SK-N-SH treated with all-trans-retinoic acid at 6 μM for 48 hours (cell line): ENCODE measurements at regions not wholly inside any gene's neighbourhood (a gene's known extent, or its start where the extent isn't known, plus 50 kb on each side); places are given as distances from the start of the nearest gene placed in this dataset.

Source experiments
- ATAC-seq: fragments of 200-7000 bp; cut with Tn5 transposase; 3 replicates; pipeline ENCODE4 v1.9.1; 2020; ENCODE audit warnings: mild to moderate bottlenecking, moderate library complexity
- BACH2 ChIP-seq: fragments of 250-450 bp; sonication (Bioruptor Pico); IDR thresholded peaks from 2 replicates; pipeline ENCODE4 v1.9.0; 2021; ENCODE audit warnings: mild to moderate bottlenecking, borderline replicate concordance
- CREB5 ChIP-seq: fragments of 250-450 bp; sonication (Bioruptor Pico); IDR thresholded peaks from 2 replicates; pipeline ENCODE4 v1.5.1; 2020; ENCODE audit warnings: low read depth, mild to moderate bottlenecking, moderate library complexity
- CSDC2 ChIP-seq: fragments of 250-450 bp; sonication (Bioruptor Pico); IDR thresholded peaks from 2 replicates; pipeline ENCODE4 v1.5.0; 2020; ENCODE audit warnings: mild to moderate bottlenecking, moderate library complexity
- CSRNP3 ChIP-seq: fragments of 250-450 bp; sonication (Bioruptor Pico); IDR thresholded peaks from 2 replicates; pipeline ENCODE4 v1.5.1; 2021; ENCODE audit warnings: mild to moderate bottlenecking, moderate library complexity
- ESRRG ChIP-seq: fragments of 250-450 bp; sonication (Bioruptor Pico); IDR thresholded peaks from 2 replicates; pipeline ENCODE4 v1.6.1; 2021; ENCODE audit warnings: mild to moderate bottlenecking
- GLIS3 ChIP-seq: fragments of 250-450 bp; sonication (Bioruptor Pico); IDR thresholded peaks from 2 replicates; pipeline ENCODE4 v1.5.0; 2020; ENCODE audit warnings: mild to moderate bottlenecking, moderate library complexity
- ISL1 ChIP-seq: fragments of 250-450 bp; sonication (Bioruptor Pico); IDR thresholded peaks from 2 replicates; pipeline ENCODE4 v2.1.2; 2022; ENCODE audit warnings: mild to moderate bottlenecking, moderate library complexity
- OSR1 ChIP-seq: fragments of 250-450 bp; sonication (Bioruptor Pico); IDR thresholded peaks from 2 replicates; pipeline ENCODE4 v1.8.0; 2022; ENCODE audit warnings: moderate library complexity, mild to moderate bottlenecking, inconsistent platforms
- PATZ1 ChIP-seq: fragments of 250-450 bp; sonication (Bioruptor Pico); IDR thresholded peaks from 2 replicates; pipeline ENCODE4 v1.8.0; 2020; ENCODE audit warnings: mild to moderate bottlenecking, moderate library complexity, borderline replicate concordance
- POU6F1 ChIP-seq: fragments of 250-450 bp; sonication (Bioruptor Pico); IDR thresholded peaks from 2 replicates; pipeline ENCODE4 v1.8.0; 2021; ENCODE audit warnings: low read depth, mild to moderate bottlenecking, moderate library complexity, borderline replicate concordance
- RARB ChIP-seq: fragments of 250-450 bp; sonication (Bioruptor Pico); IDR thresholded peaks from 2 replicates; pipeline ENCODE4 v1.8.0; 2021; ENCODE audit warnings: mild to moderate bottlenecking, moderate library complexity
- SNAI2 ChIP-seq: fragments of 250-450 bp; sonication (Bioruptor Pico); IDR thresholded peaks from 2 replicates; pipeline ENCODE4 v1.5.0; 2020; ENCODE audit warnings: mild to moderate bottlenecking, moderate library complexity
- TCF4 ChIP-seq: fragments of 250-450 bp; sonication (Bioruptor Pico); IDR thresholded peaks from 2 replicates; pipeline ENCODE4 v1.8.0; 2021; ENCODE audit warnings: mild to moderate bottlenecking, moderate library complexity, borderline replicate concordance
- TOX ChIP-seq: fragments of 250-450 bp; sonication (Bioruptor Pico); IDR thresholded peaks from 2 replicates; pipeline ENCODE4 v1.8.0; 2021; ENCODE audit warnings: mild to moderate bottlenecking, moderate library complexity, borderline replicate concordance
- TSHZ2 ChIP-seq: fragments of 250-450 bp; sonication (Bioruptor Pico); IDR thresholded peaks from 2 replicates; pipeline ENCODE4 v1.5.0; 2020; ENCODE audit warnings: mild to moderate bottlenecking, moderate library complexity
- ZC3H10 ChIP-seq: fragments of 250-450 bp; sonication (Bioruptor Pico); IDR thresholded peaks from 2 replicates; pipeline ENCODE4 v1.5.1; 2021; ENCODE audit warnings: mild to moderate bottlenecking, moderate library complexity
- ZFP3 ChIP-seq: fragments of 250-450 bp; sonication (Bioruptor Pico); IDR thresholded peaks from 2 replicates; pipeline ENCODE4 v1.5.0; 2020; ENCODE audit warnings: mild to moderate bottlenecking, moderate library complexity
- ZFP30 ChIP-seq: fragments of 450-650 bp; formaldehyde crosslinking; IDR thresholded peaks from 2 replicates; pipeline ENCODE4 v1.5.0; 2022; ENCODE audit warnings: mild to moderate bottlenecking, moderate library complexity
- ZNF565 ChIP-seq: fragments of 450-650 bp; formaldehyde crosslinking; conservative IDR thresholded peaks from 2 replicates; pipeline ENCODE4 v1.5.0; 2020; ENCODE audit warnings: low read depth, mild to moderate bottlenecking, moderate library complexity
- ZNF70 ChIP-seq: fragments of 450-650 bp; formaldehyde crosslinking; IDR thresholded peaks from 2 replicates; pipeline ENCODE4 v1.5.0; 2020; ENCODE audit warnings: mild to moderate bottlenecking, moderate library complexity
- ZNF8 ChIP-seq: fragments of 450-650 bp; formaldehyde crosslinking; IDR thresholded peaks from 2 replicates; pipeline ENCODE4 v1.5.0; 2020; ENCODE audit warnings: mild to moderate bottlenecking, moderate library complexity

DNA sequence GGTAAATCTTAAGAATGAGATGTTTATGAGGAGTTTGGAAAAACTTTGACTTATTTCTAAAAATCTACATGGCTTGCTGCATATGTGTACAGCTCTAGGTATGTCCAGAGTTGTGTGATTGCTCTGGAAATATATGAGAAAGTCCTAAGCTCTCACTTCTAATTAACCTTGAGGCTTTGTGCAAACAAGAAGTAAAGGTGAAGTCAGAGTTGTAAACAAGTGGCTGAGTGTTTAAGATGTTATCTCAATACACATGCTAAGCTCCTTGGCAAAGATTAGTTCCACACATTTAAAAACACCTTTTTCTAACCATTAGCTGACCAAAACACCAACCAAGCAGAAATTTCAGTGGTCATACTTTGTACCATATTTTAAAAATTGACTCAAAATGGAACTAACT is 684.2 kb downstream of the HTR1B start (continued):
- TF ChIP-seq TOX (CRISPR knock-in tag): no peak

DNA sequence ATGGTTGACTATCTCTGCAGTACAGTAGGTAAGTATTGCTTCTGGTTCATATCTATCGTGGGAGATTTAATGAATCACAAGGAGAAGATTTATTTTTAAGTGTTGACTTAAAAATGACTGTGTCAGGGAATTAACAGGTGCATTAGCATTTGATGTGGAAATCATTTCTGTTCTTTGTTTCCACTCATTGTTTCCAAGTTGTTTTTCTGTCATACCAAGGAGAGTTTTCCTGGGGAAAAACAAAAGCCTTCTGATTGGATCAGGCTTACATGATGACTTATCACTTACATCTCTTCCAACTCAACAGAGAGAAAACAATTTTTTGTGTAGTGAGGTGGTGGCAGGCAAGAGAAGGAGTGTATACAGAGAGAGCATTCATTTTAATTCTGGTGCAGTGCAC is 686.4 kb downstream of the HTR1B start:
- ATAC-seq: no peak
- no peak for TF ChIP-seq TCF4
- no peak for TF ChIP-seq ZC3H10
- TF ChIP-seq ZFP3 (CRISPR knock-in tag): no peak
- TF ChIP-seq ZNF8 (CRISPR knock-in tag): no peak
- TF ChIP-seq CREB5 (CRISPR knock-in tag): no peak
- TF ChIP-seq OSR1 (CRISPR knock-in tag): no peak
- TF ChIP-seq TOX (CRISPR knock-in tag): no peak
- TF ChIP-seq ZNF70: no peak
- TF ChIP-seq ZFP30 (CRISPR knock-in tag): no peak
- no peak for TF ChIP-seq ISL1 (CRISPR knock-in tag)
- no peak for TF ChIP-seq CSDC2
- TF ChIP-seq RARB (CRISPR knock-in tag): no peak

DNA sequence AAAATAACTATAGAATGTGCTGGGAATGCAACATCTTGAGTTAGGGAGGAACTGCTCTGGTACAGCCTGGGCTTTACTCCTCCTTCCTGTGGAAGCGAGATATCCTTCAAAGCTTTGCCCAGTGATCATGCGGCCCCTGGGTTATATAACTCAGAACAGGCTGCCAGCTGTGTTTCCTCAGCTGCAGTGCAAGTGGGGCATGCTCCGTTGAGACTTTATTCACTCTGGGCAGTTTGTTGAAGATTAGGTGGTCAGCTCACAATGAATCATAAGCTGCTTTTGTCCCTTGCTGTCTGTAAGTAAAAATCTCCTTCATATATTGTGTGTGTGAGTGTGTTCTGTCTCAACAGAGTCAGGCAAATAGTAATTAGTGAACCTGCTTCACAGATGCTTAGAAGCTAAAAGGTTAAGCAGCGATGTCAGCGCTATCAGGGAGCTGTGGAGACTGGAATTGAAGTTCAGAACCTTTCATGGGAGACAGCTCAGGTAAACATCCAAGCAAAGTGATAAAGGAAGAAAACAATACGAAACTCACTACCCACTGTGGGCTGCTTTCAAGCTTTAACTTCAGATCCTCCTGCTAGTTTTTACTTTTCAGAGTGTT is 688.4 kb downstream of the HTR1B start:
- no peak for ATAC-seq
- TF ChIP-seq PATZ1 (CRISPR knock-in tag) (no peak), ZFP30 (CRISPR knock-in tag) (no peak), ZC3H10 (no peak), ISL1 (CRISPR knock-in tag) (no peak), ZFP3 (CRISPR knock-in tag) (no peak), ZNF70 (no peak), SNAI2 (CRISPR knock-in tag) (no peak), TCF4 (no peak), CSRNP3 (CRISPR knock-in tag) (no peak), TOX (CRISPR knock-in tag) (no peak), OSR1 (CRISPR knock-in tag) (no peak), CSDC2 (no peak), ESRRG (no peak), ZNF8 (CRISPR knock-in tag) (no peak), BACH2 (no peak), RARB (CRISPR knock-in tag) (no peak)
- TF ChIP-seq, all 23 proteins: peak for 0

- TF ChIP-seq RARB (CRISPR knock-in tag) (no peak), OSR1 (CRISPR knock-in tag) (no peak), TSHZ2 (no peak), ZC3H10 (no peak), ISL1 (CRISPR knock-in tag) (no peak), POU6F1 (CRISPR knock-in tag) (no peak), ZFP3 (CRISPR knock-in tag) (no peak), CSDC2 (no peak), ZNF8 (CRISPR knock-in tag) (no peak), TCF4 (no peak), CSRNP3 (CRISPR knock-in tag) (no peak), GLIS3 (CRISPR knock-in tag) (no peak), ZFP30 (CRISPR knock-in tag) (no peak), ZNF70 (no peak), ESRRG (no peak), ZNF565 (no peak)
Measured at GRCh38 chr6:76772951-76773350, 690.3 kb downstream of the HTR1B start.

More at GRCh38 chr6:76772951-76773350, 690.3 kb downstream of the HTR1B start:
- ATAC-seq: no peak
